ENCODE measurements at regions not wholly inside any gene's neighbourhood (a gene's known extent, or its start where the extent isn't known, plus 50 kb on each side); places are given as distances from the start of the nearest gene placed in this dataset.

- DNase-seq: no peak
These were observed 58.5 kb downstream of the PSMG1 start for GRCh38 chr21:39124681-39125251.

- DNase-seq: no peak
These were observed 59.9 kb downstream of the PSMG1 start for GRCh38 chr21:39123375-39123774.

- no peak for DNase-seq
These were observed 61.5 kb downstream of the PSMG1 start for GRCh38 chr21:39121600-39122355.

- DNase-seq: no peak
These were observed 62.2 kb downstream of the PSMG1 start for GRCh38 chr21:39120876-39121599.

- DNase-seq: no peak
These were observed 63.4 kb downstream of the PSMG1 start for GRCh38 chr21:39119891-39120290.

GRCh38 chr21:39118604-39119215 lies 64.5 kb downstream of the PSMG1 start:
- DNase-seq: no peak

DNA sequence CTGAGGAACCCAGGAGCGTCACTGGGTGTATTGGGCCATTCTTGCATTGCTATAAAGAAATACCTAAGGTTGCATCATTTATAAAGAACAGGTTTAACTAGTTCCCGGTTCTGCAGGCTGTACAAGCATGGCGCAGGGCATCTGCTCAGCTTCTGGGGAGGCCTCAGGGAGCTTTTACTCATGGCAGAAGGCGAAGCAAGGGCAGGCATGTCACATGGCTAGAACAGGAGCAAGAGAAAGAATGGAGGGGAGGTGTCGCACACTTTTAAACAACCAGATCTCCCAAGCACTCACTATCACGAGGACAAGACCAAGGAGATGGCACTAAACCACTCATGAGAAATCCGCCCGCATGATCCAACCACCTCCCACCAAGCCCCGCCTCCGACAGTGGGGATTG lies 65.2 kb downstream of the PSMG1 start:
- no peak for DNase-seq

DNA sequence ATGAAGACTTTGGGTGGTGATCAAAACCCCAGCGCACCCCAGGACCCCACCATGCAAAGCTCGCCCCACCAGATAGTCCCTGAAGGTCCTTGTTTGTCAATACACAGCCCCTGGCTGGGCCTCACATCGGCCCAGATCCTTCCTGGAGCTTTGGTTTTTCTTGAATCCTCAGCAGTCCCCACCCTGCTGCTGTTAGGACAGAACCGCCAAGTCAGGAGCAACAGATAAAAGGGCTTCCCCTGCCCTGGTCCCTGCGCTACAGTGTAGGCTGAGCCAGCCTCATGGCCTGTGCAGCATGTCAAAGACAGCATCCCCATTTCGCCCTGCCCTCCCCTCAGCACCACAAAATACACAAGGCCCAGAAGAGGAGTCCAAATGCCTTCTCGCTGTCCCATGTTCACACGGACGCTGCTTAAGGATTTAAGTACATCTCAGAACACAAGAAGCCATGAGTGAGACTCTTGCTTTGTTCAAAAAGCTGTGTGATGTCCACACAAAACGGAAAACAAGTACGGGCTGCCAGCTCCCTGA lies 65.7 kb downstream of the PSMG1 start:
- no peak for DNase-seq

- DNase-seq: no peak
These were observed 66.4 kb downstream of the PSMG1 start for GRCh38 chr21:39116761-39117439.

DNA sequence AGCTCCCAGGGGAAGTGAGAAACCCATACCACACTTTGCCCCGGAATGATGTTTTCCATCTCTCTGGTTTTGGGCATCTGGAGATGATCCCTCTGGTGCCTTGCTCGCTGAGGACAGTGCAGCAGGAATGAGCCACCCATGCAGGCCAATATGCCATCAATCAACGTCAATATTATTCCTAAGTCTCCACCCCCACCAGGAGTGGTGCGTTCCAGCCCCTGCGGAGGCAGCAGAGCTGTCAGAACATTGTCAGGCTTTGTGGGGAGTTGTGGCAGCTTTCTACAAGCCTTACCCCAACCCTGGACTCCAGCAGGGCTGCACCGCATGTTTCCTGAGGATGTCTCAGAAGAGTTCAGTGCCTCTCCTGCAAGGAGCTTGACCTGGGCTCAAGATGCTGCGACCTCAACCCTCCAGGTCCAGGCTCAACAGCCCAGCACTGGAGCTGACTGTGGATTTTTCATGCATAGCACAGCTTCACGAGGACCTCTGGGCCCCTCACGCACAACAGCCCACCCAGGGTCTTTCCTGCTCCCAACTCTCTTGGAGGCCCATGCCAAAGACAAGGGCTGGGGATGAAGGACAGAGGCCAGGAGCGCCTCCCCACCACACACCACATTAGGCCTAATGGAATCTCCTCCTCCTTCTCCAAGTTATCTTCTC lies 67.5 kb downstream of the PSMG1 start:
- DNase-seq: no peak

GRCh38 chr21:39114871-39115575 lies 68.2 kb downstream of the PSMG1 start:
- DNase-seq: no peak

DNA sequence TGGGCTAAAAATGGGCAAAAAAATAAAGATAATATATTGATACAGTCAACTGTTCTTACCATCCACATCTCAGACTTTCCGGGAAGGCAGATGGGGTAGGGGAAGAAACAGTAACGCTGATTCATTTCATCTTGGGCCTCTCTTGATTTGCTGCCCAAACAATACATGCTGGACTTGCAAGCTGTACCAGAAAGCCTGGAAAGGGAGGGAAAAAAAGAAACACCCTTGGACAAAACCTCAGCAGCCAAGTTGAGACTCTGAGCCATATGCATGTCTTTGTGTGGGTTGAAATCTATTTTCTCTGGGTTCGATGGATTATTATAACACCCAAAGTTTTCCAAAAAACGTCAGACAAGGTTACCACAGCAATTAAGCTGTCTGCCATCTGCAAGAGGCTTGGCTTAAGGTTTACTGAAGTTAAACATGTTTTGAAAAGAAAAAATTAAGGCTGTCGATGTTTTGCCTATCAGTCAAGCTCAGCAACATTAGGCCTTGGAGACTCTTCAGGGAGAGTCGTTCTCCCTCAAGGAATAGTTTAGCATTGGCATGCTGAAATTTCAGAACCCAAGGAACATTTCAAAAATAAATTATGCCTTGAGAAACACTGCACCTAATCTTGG lies 71.2 kb downstream of the PSMG1 start:
- no peak for DNase-seq

DNA sequence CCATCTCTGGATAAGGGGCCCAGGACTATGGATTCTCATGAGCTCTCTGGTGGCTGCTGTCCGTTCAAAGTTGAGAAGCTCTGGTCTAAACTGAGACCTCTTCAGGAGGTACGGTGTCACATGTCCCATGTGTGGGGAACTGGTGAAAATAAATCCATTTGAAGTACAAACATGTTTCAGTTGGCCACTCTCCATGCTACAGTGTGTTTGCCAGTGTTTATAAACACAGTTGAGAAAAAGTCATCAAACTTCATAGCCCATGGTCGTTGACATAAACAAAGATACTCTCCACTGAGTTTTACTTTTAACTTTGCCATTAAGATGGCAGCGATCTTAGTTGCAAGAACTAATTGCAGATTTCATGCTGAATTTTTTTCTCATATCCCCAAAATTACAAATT lies 72.8 kb downstream of the PSMG1 start:
- no peak for DNase-seq

- no peak for DNase-seq
These were observed 73.5 kb downstream of the PSMG1 start for GRCh38 chr21:39109596-39110210.

DNA sequence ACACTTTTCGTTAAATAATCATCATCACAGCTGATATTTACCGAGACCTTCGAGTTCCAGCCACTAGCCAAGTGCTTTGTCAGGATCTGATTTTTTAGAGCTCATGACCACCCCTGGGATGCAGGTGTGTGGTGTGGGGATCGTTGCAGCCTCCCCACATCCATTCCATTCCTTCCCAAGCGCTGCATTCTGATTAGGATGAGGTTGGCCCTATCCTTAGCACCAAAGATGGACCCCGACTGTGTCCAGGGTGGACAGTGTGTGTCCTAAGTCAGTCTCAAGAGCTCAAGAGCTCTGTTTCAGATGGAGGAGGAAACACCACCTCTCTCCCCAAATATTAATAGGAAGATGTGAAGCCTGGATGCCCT lies 74.1 kb downstream of the PSMG1 start:
- no peak for DNase-seq

- no peak for DNase-seq
These were observed 74.7 kb downstream of the PSMG1 start for GRCh38 chr21:39108291-39109162.

- DNase-seq: no peak
These were observed 75.5 kb downstream of the PSMG1 start for GRCh38 chr21:39107739-39108138.

- DNase-seq: no peak
These were observed 76.3 kb downstream of the PSMG1 start for GRCh38 chr21:39106881-39107462.

- no peak for DNase-seq
These were observed 77.4 kb downstream of the PSMG1 start for GRCh38 chr21:39105836-39106235.

Data from NCI-H510A treated with DMSO at 0.1 percent for 48 hours (cell line).